ENCODE measurements at regions not wholly inside any gene's neighbourhood (a gene's known extent, or its start where the extent isn't known, plus 50 kb on each side); places are given as distances from the start of the nearest gene placed in this dataset.

GRCh38 chr2:38224181-38224580 is 148.2 kb upstream of the CYP1B1 start:
- ChIA-PET POLR2A (interaction anchor here (1.2 kb wide), 1 partner anchor 21 kb away, joined by 4 read pairs; no protein-coding TSS in a partner anchor), CTCF (ENCODE audit: unreplicated experiment) (no interaction called here)
- intact Hi-C loops (cut with micrococcal nuclease; ENCODE audit: unreplicated experiment): no loop called here
- no peaks in the 10 kb centered on the region for H3K9me2 ChIP-seq (ENCODE audit: insufficient read depth, low read length)
- H3K4me3 ChIP-seq (ENCODE audit: low read depth, low read length, poor library complexity, severe bottlenecking): no peak overlapping the region
- H2AFZ ChIP-seq (ENCODE audit: low read length): no peak overlapping the region
- no peak for TF ChIP-seq EZH2phosphoT487 (IDR thresholded peaks at IDR 0.05; ENCODE audit: borderline replicate concordance, low read depth, low read length)
- TF ChIP-seq CTCF (conservative IDR thresholded peaks at IDR 0.05; ENCODE audit: low read length): no peak
- no peaks in the 10 kb centered on the region for H3K4me1 ChIP-seq (ENCODE audit: insufficient read depth, low read length, poor library complexity, severe bottlenecking)
- H3K9me3 ChIP-seq (ENCODE audit: low read length): no peaks in the 10 kb centered on the region
- no TSS peak for BruUV-seq (replicated peaks)
- H4K20me1 ChIP-seq (ENCODE audit: insufficient read depth, low read length): no peaks in the 10 kb centered on the region
- DNase-seq (ENCODE audit: low spot score): no peak
- H3K79me2 ChIP-seq (ENCODE audit: insufficient read depth, low read depth, low read length): no peaks in the 10 kb centered on the region
- no peaks in the 10 kb centered on the region for H3K36me3 ChIP-seq (ENCODE audit: insufficient read depth, low read length)
- no peak overlapping the region for H3K27ac ChIP-seq (ENCODE audit: low read depth, low read length, poor library complexity, severe bottlenecking)
- H3K4me2 ChIP-seq (ENCODE audit: low read length): no peak overlapping the region

DNA sequence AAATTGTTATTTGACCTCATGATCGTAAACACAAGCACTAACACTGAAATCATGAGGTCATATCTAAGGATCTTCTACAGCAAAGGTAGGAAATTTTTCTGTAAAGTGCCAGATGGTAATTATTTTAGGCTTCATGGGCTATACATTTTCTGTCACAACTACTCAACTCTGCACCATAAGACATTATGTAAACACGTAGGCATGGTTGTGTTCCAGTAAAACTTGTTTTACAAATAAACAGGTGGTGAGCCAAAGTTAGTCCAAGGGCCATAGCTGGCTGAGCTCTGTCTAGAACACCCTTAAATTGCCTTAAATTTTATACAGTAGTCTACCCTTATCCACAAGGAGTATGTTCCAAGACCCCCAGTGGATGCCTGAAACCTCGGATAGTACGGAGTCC is 147.3 kb upstream of the CYP1B1 start:
- no peak overlapping the region for H3K4me2 ChIP-seq (ENCODE audit: low read length)
- intact Hi-C loops (cut with micrococcal nuclease; ENCODE audit: unreplicated experiment): no loop called here
- no peak overlapping the region for H3K27ac ChIP-seq (ENCODE audit: low read depth, low read length, poor library complexity, severe bottlenecking)
- H3K9me2 ChIP-seq (ENCODE audit: insufficient read depth, low read length): no peaks in the 10 kb centered on the region
- H2AFZ ChIP-seq (ENCODE audit: low read length): no peak overlapping the region
- TF ChIP-seq EZH2phosphoT487 (IDR thresholded peaks at IDR 0.05; ENCODE audit: borderline replicate concordance, low read depth, low read length) (no peak), CTCF (conservative IDR thresholded peaks at IDR 0.05; ENCODE audit: low read length) (no peak)
- CTCF ChIA-PET (ENCODE audit: unreplicated experiment): no interaction called here
- no peak for DNase-seq (ENCODE audit: low spot score)
- POLR2A ChIA-PET: no interaction called here
- H3K36me3 ChIP-seq (ENCODE audit: insufficient read depth, low read length): no peaks in the 10 kb centered on the region
- no TSS peak for BruUV-seq (replicated peaks)
- H3K9me3 ChIP-seq (ENCODE audit: low read length): no peaks in the 10 kb centered on the region
- H3K4me1 ChIP-seq (ENCODE audit: insufficient read depth, low read length, poor library complexity, severe bottlenecking): no peaks in the 10 kb centered on the region
- H3K4me3 ChIP-seq (ENCODE audit: low read depth, low read length, poor library complexity, severe bottlenecking): no peak overlapping the region
- no peaks in the 10 kb centered on the region for H4K20me1 ChIP-seq (ENCODE audit: insufficient read depth, low read length)
- no peaks in the 10 kb centered on the region for H3K79me2 ChIP-seq (ENCODE audit: insufficient read depth, low read depth, low read length)

GRCh38 chr2:38220164-38220563 is 144.2 kb upstream of the CYP1B1 start:
- no peak overlapping the region for H3K4me3 ChIP-seq (ENCODE audit: low read depth, low read length, poor library complexity, severe bottlenecking)
- intact Hi-C loops (cut with micrococcal nuclease; ENCODE audit: unreplicated experiment): no loop called here
- no peaks in the 10 kb centered on the region for H3K36me3 ChIP-seq (ENCODE audit: insufficient read depth, low read length)
- H3K9me3 ChIP-seq (ENCODE audit: low read length): no peaks in the 10 kb centered on the region
- no peaks in the 10 kb centered on the region for H3K79me2 ChIP-seq (ENCODE audit: insufficient read depth, low read depth, low read length)
- DNase-seq (ENCODE audit: low spot score): no peak
- H3K27ac ChIP-seq (ENCODE audit: low read depth, low read length, poor library complexity, severe bottlenecking): no peak overlapping the region
- no peaks in the 10 kb centered on the region for H3K4me1 ChIP-seq (ENCODE audit: insufficient read depth, low read length, poor library complexity, severe bottlenecking)
- BruUV-seq (replicated peaks): no TSS peak
- H3K9me2 ChIP-seq (ENCODE audit: insufficient read depth, low read length): no peaks in the 10 kb centered on the region
- H4K20me1 ChIP-seq (ENCODE audit: insufficient read depth, low read length): no peaks in the 10 kb centered on the region
- ChIA-PET CTCF (ENCODE audit: unreplicated experiment) (no interaction called here), POLR2A (no interaction called here)
- no peak for TF ChIP-seq CTCF (conservative IDR thresholded peaks at IDR 0.05; ENCODE audit: low read length)
- TF ChIP-seq EZH2phosphoT487 (IDR thresholded peaks at IDR 0.05; ENCODE audit: borderline replicate concordance, low read depth, low read length): no peak
- H2AFZ ChIP-seq (ENCODE audit: low read length): no peak overlapping the region
- no peak overlapping the region for H3K4me2 ChIP-seq (ENCODE audit: low read length)
